ENCODE measurements at regions not wholly inside any gene's neighbourhood (a gene's known extent, or its start where the extent isn't known, plus 50 kb on each side); places are given as distances from the start of the nearest gene placed in this dataset.

DNA sequence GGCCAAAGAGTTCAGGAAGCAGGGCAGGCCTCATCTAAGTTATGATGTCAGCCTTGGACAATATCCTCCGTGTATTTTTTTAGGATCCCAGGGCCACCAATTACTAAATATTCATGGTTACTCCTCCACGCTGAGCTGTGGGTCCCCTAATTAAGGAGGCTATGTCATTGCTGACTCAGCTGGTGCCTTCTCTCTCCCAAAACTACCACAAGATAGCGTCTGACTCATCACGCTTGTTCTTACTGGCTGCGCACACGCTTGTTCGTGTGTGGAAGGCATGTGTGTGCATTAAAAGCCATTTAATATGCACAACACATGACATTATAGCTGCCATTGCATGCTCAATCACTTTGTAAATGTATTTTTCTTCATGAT is 78.3 kb downstream of the GSC start:
- no peak for TF ChIP-seq EZH2phosphoT487 (IDR thresholded peaks at IDR 0.05; ENCODE audit: borderline replicate concordance, low read length)
- TF ChIP-seq, protein P1, sequence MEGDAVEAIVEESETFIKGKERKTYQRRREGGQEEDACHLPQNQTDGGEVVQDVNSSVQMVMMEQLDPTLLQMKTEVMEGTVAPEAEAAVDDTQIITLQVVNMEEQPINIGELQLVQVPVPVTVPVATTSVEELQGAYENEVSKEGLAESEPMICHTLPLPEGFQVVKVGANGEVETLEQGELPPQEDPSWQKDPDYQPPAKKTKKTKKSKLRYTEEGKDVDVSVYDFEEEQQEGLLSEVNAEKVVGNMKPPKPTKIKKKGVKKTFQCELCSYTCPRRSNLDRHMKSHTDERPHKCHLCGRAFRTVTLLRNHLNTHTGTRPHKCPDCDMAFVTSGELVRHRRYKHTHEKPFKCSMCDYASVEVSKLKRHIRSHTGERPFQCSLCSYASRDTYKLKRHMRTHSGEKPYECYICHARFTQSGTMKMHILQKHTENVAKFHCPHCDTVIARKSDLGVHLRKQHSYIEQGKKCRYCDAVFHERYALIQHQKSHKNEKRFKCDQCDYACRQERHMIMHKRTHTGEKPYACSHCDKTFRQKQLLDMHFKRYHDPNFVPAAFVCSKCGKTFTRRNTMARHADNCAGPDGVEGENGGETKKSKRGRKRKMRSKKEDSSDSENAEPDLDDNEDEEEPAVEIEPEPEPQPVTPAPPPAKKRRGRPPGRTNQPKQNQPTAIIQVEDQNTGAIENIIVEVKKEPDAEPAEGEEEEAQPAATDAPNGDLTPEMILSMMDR (IDR thresholded peaks at IDR 0.05; ENCODE audit: low read depth, low read length, poor library complexity, severe bottlenecking): no peak
- Histone ChIP-seq H4K20me1 (ENCODE audit: control insufficient read depth, insufficient read depth, low read depth, low read length) (no peaks in the 10 kb centered on the region), H3K4me2 (ENCODE audit: low read length) (no peak overlapping the region), H3K4me1 (ENCODE audit: control insufficient read depth, low read length) (no peaks in the 10 kb centered on the region), H3K27me3 (ENCODE audit: control insufficient read depth, low read length) (no peaks in the 10 kb centered on the region), H3K27ac (ENCODE audit: low read depth, low read length) (no peak overlapping the region), H3K36me3 (ENCODE audit: control insufficient read depth, low read length) (no peaks in the 10 kb centered on the region), H3K79me2 (ENCODE audit: control insufficient read depth, low read length) (no peaks in the 10 kb centered on the region), H3K9me3 (ENCODE audit: control insufficient read depth, insufficient read depth, low read length) (no peaks in the 10 kb centered on the region), H3K9me2 (replicated peaks; ENCODE audit: control insufficient read depth, low read length) (no peaks in the 10 kb centered on the region), H3F3A (ENCODE audit: control insufficient read depth, insufficient read depth) (no peaks in the 10 kb centered on the region), H3K4me3 (ENCODE audit: low read length) (no peak overlapping the region)

GRCh38 chr14:94690896-94691659 is 78.8 kb downstream of the GSC start:
- H3F3A ChIP-seq (ENCODE audit: control insufficient read depth, insufficient read depth): no peaks in the 10 kb centered on the region
- no peaks in the 10 kb centered on the region for H3K9me3 ChIP-seq (ENCODE audit: control insufficient read depth, insufficient read depth, low read length)
- H3K27me3 ChIP-seq (ENCODE audit: control insufficient read depth, low read length): no peaks in the 10 kb centered on the region
- H3K4me1 ChIP-seq (ENCODE audit: control insufficient read depth, low read length): no peaks in the 10 kb centered on the region
- no peaks in the 10 kb centered on the region for H4K20me1 ChIP-seq (ENCODE audit: control insufficient read depth, insufficient read depth, low read depth, low read length)
- H3K9me2 ChIP-seq (replicated peaks; ENCODE audit: control insufficient read depth, low read length): no peaks in the 10 kb centered on the region
- no peaks in the 10 kb centered on the region for H3K36me3 ChIP-seq (ENCODE audit: control insufficient read depth, low read length)
- H3K79me2 ChIP-seq (ENCODE audit: control insufficient read depth, low read length): no peaks in the 10 kb centered on the region
- no peak overlapping the region for H3K4me2 ChIP-seq (ENCODE audit: low read length)
- no peak overlapping the region for H3K27ac ChIP-seq (ENCODE audit: low read depth, low read length)
- no peak overlapping the region for H3K4me3 ChIP-seq (ENCODE audit: low read length)
- no peak for TF ChIP-seq EZH2phosphoT487 (IDR thresholded peaks at IDR 0.05; ENCODE audit: borderline replicate concordance, low read length)
- TF ChIP-seq, protein P1 (IDR thresholded peaks at IDR 0.05; ENCODE audit: low read depth, low read length, poor library complexity, severe bottlenecking): no peak

DNA sequence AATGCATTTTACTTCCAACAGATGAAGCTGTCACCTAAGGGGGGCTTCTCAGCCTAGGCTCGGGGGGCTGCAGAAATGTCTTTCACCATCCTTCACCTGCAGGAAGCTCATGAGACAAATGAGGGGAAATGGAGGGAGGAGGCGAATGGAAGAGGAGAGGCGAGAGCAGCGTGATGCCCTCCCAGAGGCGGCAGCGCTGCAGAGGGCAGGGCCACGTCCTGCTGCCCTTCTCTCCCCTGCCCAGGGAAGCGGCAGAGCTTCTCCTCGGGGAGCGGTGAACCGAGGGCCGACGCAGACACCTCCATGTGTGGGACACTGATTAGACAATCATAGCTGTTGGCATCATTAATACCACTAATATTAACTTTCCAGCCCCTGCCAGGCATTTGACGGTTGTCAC is 78.3 kb downstream of the SERPINA3 start:
- Histone ChIP-seq H3F3A (ENCODE audit: control insufficient read depth, insufficient read depth) (no peaks in the 10 kb centered on the region), H3K79me2 (ENCODE audit: control insufficient read depth, low read length) (no peaks in the 10 kb centered on the region), H3K36me3 (ENCODE audit: control insufficient read depth, low read length) (no peaks in the 10 kb centered on the region), H3K9me2 (replicated peaks; ENCODE audit: control insufficient read depth, low read length) (no peaks in the 10 kb centered on the region), H3K4me3 (ENCODE audit: low read length) (no peak overlapping the region), H3K27me3 (ENCODE audit: control insufficient read depth, low read length) (no peaks in the 10 kb centered on the region), H3K4me2 (ENCODE audit: low read length) (no peak overlapping the region), H3K4me1 (ENCODE audit: control insufficient read depth, low read length) (no peaks in the 10 kb centered on the region), H3K9me3 (ENCODE audit: control insufficient read depth, insufficient read depth, low read length) (no peaks in the 10 kb centered on the region), H3K27ac (ENCODE audit: low read depth, low read length) (no peak overlapping the region), H4K20me1 (ENCODE audit: control insufficient read depth, insufficient read depth, low read depth, low read length) (no peaks in the 10 kb centered on the region)
- TF ChIP-seq, protein P1 (IDR thresholded peaks at IDR 0.05; ENCODE audit: low read depth, low read length, poor library complexity, severe bottlenecking): no peak
- no peak for TF ChIP-seq EZH2phosphoT487 (IDR thresholded peaks at IDR 0.05; ENCODE audit: borderline replicate concordance, low read length)
